ENCODE measurements at regions not wholly inside any gene's neighbourhood (a gene's known extent, or its start where the extent isn't known, plus 50 kb on each side); places are given as distances from the start of the nearest gene placed in this dataset.
"Not testable (repeated sequence)": the region's sequence is repeated elsewhere in the genome, so short reads cannot be mapped to it uniquely, and the experiment has no call there.

DNA sequence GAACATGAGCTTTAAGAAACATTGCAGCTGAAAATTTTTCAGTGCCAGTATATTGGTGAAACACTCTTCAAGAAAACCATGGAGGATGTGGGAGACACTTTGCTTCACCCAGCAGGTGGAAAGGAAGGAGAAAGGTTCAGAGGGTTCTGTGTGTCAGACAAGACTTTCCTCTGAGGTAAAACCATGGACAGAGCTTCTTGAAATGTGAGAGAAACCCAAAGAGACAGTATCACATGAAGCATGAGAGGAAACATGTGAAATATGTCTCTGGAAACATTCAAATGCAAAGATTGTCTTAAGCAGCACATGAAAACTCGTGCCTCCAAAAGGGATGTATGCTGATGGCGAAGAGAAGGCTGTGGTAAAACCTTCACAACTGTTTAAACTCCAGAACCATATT, 368.9 kb upstream of the ST8SIA4 start:
- Histone ChIP-seq H3K4me1 (ENCODE audit: control insufficient read depth in 5 of 5, insufficient read depth in 5 of 5, low read length in 5 of 5) (no peaks in the 10 kb centered on the region), H3K27ac (ENCODE audit: low read depth, low read length) (no peak overlapping the region), H3K36me3 (ENCODE audit: control insufficient read depth in 5 of 5, insufficient read depth in 5 of 5, low read length in 5 of 5) (no peaks in the 10 kb centered on the region), H3K4me3 (ENCODE audit: low read depth in 1 of 5, low read length in 5 of 5) (no peak overlapping the region), H3K9me3 (ENCODE audit: control insufficient read depth in 5 of 5, low read length in 5 of 5) (no peaks in the 10 kb centered on the region), H3K27me3 (ENCODE audit: control insufficient read depth in 5 of 5, insufficient read depth in 4 of 5, low read length in 5 of 5) (no peaks in the 10 kb centered on the region), H3K9ac (ENCODE audit: low read length in 5 of 5) (no peak overlapping the region)

DNA sequence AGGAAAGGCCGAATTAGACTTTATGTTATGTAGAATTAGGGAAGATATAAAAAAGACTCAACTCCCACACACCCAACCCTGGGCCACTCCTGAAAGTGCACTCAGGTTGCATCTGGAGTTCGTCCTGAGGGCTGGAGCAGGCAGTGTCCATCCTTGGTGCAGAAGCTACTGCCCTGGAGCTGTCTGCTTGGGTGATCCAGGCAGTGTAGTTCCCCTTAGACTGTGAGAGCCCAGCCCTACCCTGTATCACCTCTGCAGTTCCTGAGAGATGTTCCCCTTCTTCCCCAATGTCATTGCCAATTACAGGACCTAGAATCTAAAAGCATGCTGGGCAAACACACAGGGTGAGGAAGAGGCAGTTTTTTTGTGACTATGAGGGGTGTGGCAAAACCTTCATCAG, 368.3 kb upstream of the ST8SIA4 start:
- Histone ChIP-seq H3K9me3 (ENCODE audit: control insufficient read depth in 5 of 5, low read length in 5 of 5) (no peaks in the 10 kb centered on the region), H3K4me3 (ENCODE audit: low read depth in 1 of 5, low read length in 5 of 5) (no peak overlapping the region), H3K27me3 (ENCODE audit: control insufficient read depth in 5 of 5, insufficient read depth in 4 of 5, low read length in 5 of 5) (no peaks in the 10 kb centered on the region), H3K4me1 (ENCODE audit: control insufficient read depth in 5 of 5, insufficient read depth in 5 of 5, low read length in 5 of 5) (no peaks in the 10 kb centered on the region), H3K36me3 (ENCODE audit: control insufficient read depth in 5 of 5, insufficient read depth in 5 of 5, low read length in 5 of 5) (no peaks in the 10 kb centered on the region), H3K9ac (ENCODE audit: low read length in 5 of 5) (no peak overlapping the region), H3K27ac (ENCODE audit: low read depth, low read length) (no peak overlapping the region)

DNA sequence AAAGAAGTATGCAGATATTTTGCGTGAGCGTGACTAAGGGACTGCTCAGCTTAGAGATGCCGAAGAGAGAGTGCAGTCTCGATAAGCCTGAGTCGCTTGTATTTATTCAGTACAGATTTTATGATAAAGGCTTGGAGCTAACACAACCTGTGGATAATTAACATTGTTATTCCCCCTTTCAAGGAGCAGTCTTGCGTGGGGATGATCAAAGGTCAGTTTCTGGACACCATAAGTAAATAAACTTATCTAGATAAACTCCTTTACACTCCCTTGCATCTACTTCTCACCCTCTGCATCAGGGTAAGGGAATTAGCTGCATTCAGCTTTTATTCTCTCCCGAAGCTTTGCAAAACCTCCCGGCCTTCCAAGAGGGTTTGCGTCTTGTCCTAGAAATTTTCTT, 357.8 kb upstream of the ST8SIA4 start:
- no peak overlapping the region for H3K9ac ChIP-seq (ENCODE audit: low read length in 5 of 5)
- H3K36me3 ChIP-seq (ENCODE audit: control insufficient read depth in 5 of 5, insufficient read depth in 5 of 5, low read length in 5 of 5) = no peaks in the 10 kb centered on the region
- H3K4me1 ChIP-seq (ENCODE audit: control insufficient read depth in 5 of 5, insufficient read depth in 5 of 5, low read length in 5 of 5) = no peaks in the 10 kb centered on the region
- peaks cover 0 to 4% (median 0%) of the 10 kb centered on the region in 5 donors for H3K9me3 ChIP-seq (ENCODE audit: control insufficient read depth in 5 of 5, low read length in 5 of 5)
- no peak overlapping the region for H3K4me3 ChIP-seq (ENCODE audit: low read depth in 1 of 5, low read length in 5 of 5)
- no peak overlapping the region for H3K27ac ChIP-seq (ENCODE audit: low read depth, low read length)
- no peaks in the 10 kb centered on the region for H3K27me3 ChIP-seq (ENCODE audit: control insufficient read depth in 5 of 5, insufficient read depth in 4 of 5, low read length in 5 of 5)

DNA sequence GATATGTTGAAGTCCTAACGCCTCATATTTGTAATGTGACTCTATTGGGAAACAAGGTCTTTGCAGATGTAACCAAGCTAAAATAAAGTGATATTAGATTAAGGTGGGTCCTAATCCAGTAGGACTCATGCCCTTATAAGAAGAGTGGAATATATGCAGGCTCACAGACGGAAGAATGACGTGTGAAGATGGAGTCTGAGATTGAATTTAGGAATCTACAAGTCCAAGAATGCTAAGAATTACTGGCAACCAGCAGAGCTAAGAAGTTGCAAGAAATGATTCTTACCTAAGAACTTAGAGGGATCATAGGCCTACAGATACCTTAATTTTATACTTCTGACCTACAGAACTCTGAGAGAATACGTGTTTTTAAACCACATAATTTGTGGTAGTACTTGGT, 350.0 kb upstream of the ST8SIA4 start:
- Histone ChIP-seq H3K9me3 (ENCODE audit: control insufficient read depth in 5 of 5, low read length in 5 of 5) (no peaks in the 10 kb centered on the region), H3K4me3 (ENCODE audit: low read depth in 1 of 5, low read length in 5 of 5) (no peak overlapping the region), H3K9ac (ENCODE audit: low read length in 5 of 5) (no peak overlapping the region), H3K27me3 (ENCODE audit: control insufficient read depth in 5 of 5, insufficient read depth in 4 of 5, low read length in 5 of 5) (no peaks in the 10 kb centered on the region), H3K27ac (ENCODE audit: low read depth, low read length) (no peak overlapping the region), H3K36me3 (ENCODE audit: control insufficient read depth in 5 of 5, insufficient read depth in 5 of 5, low read length in 5 of 5) (no peaks in the 10 kb centered on the region), H3K4me1 (ENCODE audit: control insufficient read depth in 5 of 5, insufficient read depth in 5 of 5, low read length in 5 of 5) (no peaks in the 10 kb centered on the region)

DNA sequence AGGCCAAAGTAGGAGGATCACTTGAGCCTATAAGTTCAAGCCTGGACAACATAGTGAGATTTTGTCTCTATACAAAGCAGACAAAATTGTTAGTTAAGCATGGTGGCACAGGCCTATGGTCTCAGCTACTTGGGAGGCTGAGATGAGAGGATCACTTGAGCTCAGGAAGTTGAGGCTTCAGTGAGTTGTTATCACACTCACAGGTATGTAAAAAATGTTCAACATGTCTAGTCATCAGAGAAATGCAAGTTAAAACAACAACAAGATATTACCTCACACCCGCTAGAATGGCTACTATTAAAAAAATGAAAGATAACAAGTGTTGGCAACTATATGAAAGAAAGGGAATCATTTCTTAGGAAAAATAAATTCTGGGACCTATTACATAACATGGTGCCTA, 341.5 kb upstream of the ST8SIA4 start:
- H3K9ac ChIP-seq (ENCODE audit: low read length in 5 of 5) = no peak overlapping the region
- H3K27me3 ChIP-seq (ENCODE audit: control insufficient read depth in 5 of 5, insufficient read depth in 4 of 5, low read length in 5 of 5) = no peaks in the 10 kb centered on the region
- H3K4me1 ChIP-seq (ENCODE audit: control insufficient read depth in 5 of 5, insufficient read depth in 5 of 5, low read length in 5 of 5) = no peaks in the 10 kb centered on the region
- H3K27ac ChIP-seq (ENCODE audit: low read depth, low read length) = no peak overlapping the region
- H3K4me3 ChIP-seq (ENCODE audit: low read depth in 1 of 5, low read length in 5 of 5) = no peak overlapping the region
- peaks cover 0 to 3% (median 0%) of the 10 kb centered on the region in 5 donors for H3K9me3 ChIP-seq (ENCODE audit: control insufficient read depth in 5 of 5, low read length in 5 of 5)
- H3K36me3 ChIP-seq (ENCODE audit: control insufficient read depth in 5 of 5, insufficient read depth in 5 of 5, low read length in 5 of 5) = no peaks in the 10 kb centered on the region

DNA sequence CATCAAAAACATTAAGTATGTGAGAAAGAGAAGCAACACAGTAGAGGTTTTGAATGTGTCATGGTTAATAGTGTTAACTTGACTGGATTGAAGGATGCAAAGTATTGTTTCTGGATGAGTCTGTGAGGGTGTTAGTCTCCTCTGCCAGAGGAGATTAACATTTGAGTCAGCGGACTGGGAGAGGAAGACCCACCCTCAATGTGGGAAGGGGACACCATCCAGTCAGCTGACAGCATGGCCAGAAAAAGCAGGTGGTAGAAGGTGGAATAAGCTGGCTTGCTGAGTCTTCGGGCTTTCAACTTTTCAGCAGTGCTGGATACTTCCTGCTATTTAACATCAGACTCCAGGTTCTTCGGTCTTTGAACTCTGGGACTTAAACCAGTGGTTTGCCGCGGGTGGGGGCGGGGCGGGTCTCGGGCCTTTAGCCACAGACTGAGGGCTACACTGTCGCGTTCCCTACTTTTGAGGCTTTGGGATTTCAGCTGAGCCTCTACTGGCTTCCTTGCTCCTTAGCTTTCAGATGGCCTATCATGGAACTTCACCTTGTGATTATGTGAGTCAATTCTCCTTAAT, 309.9 kb upstream of the ST8SIA4 start:
- Histone ChIP-seq H3K9ac (ENCODE audit: low read length in 5 of 5) (no peak overlapping the region), H3K4me3 (ENCODE audit: low read depth in 1 of 5, low read length in 5 of 5) (no peak overlapping the region), H3K9me3 (ENCODE audit: control insufficient read depth in 5 of 5, low read length in 5 of 5) (no peaks in the 10 kb centered on the region), H3K4me1 (ENCODE audit: control insufficient read depth in 5 of 5, insufficient read depth in 5 of 5, low read length in 5 of 5) (no peaks in the 10 kb centered on the region), H3K36me3 (ENCODE audit: control insufficient read depth in 5 of 5, insufficient read depth in 5 of 5, low read length in 5 of 5) (no peaks in the 10 kb centered on the region), H3K27me3 (ENCODE audit: control insufficient read depth in 5 of 5, insufficient read depth in 4 of 5, low read length in 5 of 5) (no peaks in the 10 kb centered on the region), H3K27ac (ENCODE audit: low read depth, low read length) (no peak overlapping the region)

DNA sequence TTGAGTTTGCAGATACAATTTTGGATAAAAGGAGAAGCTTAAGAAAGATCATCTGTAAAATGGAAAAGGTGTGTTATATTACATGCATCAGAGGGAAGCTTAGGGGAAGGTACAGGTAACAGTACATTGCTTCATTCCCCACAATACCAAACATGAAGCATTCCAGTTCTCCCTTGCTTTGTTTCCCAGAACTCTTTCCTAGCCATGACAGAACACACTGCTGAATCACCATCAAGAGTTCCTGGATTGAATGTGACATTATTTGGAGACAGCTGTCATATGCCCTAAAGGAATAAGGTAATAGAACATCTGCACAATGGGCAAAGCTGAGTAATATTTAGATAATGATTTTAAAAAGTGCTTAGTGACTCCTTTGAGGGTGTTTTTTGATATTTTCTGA, 303.5 kb upstream of the ST8SIA4 start:
- H3K27ac ChIP-seq (ENCODE audit: low read depth, low read length) = no peak overlapping the region
- no peak overlapping the region for H3K4me3 ChIP-seq (ENCODE audit: low read depth in 1 of 5, low read length in 5 of 5)
- no peak overlapping the region for H3K9ac ChIP-seq (ENCODE audit: low read length in 5 of 5)
- H3K36me3 ChIP-seq (ENCODE audit: control insufficient read depth in 5 of 5, insufficient read depth in 5 of 5, low read length in 5 of 5) = no peaks in the 10 kb centered on the region
- H3K27me3 ChIP-seq (ENCODE audit: control insufficient read depth in 5 of 5, insufficient read depth in 4 of 5, low read length in 5 of 5) = no peaks in the 10 kb centered on the region
- H3K9me3 ChIP-seq (ENCODE audit: control insufficient read depth in 5 of 5, low read length in 5 of 5) = no peaks in the 10 kb centered on the region
- H3K4me1 ChIP-seq (ENCODE audit: control insufficient read depth in 5 of 5, insufficient read depth in 5 of 5, low read length in 5 of 5) = no peaks in the 10 kb centered on the region

DNA sequence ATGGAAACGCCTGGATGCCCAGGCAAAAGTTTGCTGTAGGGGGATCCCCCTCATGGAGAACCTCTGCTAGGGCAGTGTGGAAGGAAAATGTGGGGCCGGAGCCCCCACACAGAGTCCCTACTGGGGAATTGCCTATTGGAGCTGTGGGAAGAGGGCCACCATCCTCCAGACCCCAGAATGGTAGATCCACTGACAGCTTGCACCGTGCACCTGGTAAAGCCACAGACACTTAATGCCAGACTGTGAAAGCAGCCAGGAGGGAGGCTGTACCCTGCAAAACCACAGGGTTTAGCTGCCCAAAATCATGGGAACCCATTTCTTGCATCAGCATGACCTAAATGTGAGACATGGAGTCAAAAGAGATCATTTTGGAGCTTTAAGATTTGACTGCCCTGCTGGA, 302.0 kb upstream of the ST8SIA4 start:
- H3K9me3 ChIP-seq (ENCODE audit: control insufficient read depth in 5 of 5, low read length in 5 of 5); H3K4me1 ChIP-seq (ENCODE audit: control insufficient read depth in 5 of 5, insufficient read depth in 5 of 5, low read length in 5 of 5); H3K27ac ChIP-seq (ENCODE audit: low read depth, low read length); H3K36me3 ChIP-seq (ENCODE audit: control insufficient read depth in 5 of 5, insufficient read depth in 5 of 5, low read length in 5 of 5); H3K27me3 ChIP-seq (ENCODE audit: control insufficient read depth in 5 of 5, insufficient read depth in 4 of 5, low read length in 5 of 5); H3K4me3 ChIP-seq (ENCODE audit: low read depth in 1 of 5, low read length in 5 of 5); H3K9ac ChIP-seq (ENCODE audit: low read length in 5 of 5): not testable (repeated sequence)

DNA sequence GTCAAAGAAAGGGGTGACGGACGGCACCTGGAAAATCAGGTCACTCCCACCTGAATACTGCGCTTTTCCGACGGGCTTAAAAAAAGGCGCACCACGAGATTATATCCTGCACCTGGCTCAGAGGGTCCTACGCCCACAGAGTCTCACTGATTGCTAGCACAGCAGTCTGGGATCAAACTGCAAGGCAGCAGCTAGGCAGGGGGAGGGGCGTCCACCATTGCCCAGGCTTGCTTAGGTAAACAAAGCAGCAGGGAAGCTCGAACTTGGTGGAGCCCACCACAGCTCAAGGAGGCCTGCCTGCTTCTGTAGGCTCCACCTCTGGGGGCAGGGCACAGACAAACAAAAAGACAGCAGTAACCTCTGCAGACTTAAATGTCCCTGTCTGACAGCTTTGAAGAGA, 277.3 kb upstream of the ST8SIA4 start:
- not testable (repeated sequence) for H3K9ac ChIP-seq (ENCODE audit: low read length in 5 of 5); H3K36me3 ChIP-seq (ENCODE audit: control insufficient read depth in 5 of 5, insufficient read depth in 5 of 5, low read length in 5 of 5); H3K27ac ChIP-seq (ENCODE audit: low read depth, low read length); H3K9me3 ChIP-seq (ENCODE audit: control insufficient read depth in 5 of 5, low read length in 5 of 5); H3K27me3 ChIP-seq (ENCODE audit: control insufficient read depth in 5 of 5, insufficient read depth in 4 of 5, low read length in 5 of 5); H3K4me3 ChIP-seq (ENCODE audit: low read depth in 1 of 5, low read length in 5 of 5); H3K4me1 ChIP-seq (ENCODE audit: control insufficient read depth in 5 of 5, insufficient read depth in 5 of 5, low read length in 5 of 5)

DNA sequence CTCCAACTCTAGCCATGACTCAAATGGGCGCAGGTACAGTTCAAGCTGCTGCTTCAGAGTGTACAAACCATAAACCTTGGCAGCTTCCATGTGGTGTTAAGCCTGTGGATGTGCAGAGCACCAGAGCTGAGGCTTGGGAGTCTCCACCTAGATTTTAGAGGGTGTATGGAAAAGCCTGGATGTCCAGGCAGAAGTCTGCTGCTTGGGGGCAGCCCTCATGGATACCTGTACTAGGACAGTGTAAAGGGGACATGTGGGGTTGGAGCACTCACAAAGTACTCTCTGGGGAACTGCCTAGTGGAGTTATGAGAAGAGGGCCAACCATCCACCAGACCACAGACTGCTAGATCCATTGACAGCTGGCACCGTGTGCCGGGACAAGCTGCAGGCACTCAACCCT, 273.5 kb upstream of the ST8SIA4 start:
- Histone ChIP-seq H3K9ac (ENCODE audit: low read length in 5 of 5) (no peak overlapping the region), H3K4me1 (ENCODE audit: control insufficient read depth in 5 of 5, insufficient read depth in 5 of 5, low read length in 5 of 5) (no peaks in the 10 kb centered on the region), H3K27me3 (ENCODE audit: control insufficient read depth in 5 of 5, insufficient read depth in 4 of 5, low read length in 5 of 5) (no peaks in the 10 kb centered on the region), H3K36me3 (ENCODE audit: control insufficient read depth in 5 of 5, insufficient read depth in 5 of 5, low read length in 5 of 5) (no peaks in the 10 kb centered on the region), H3K4me3 (ENCODE audit: low read depth in 1 of 5, low read length in 5 of 5) (peak overlapping the region in 1 of 5 donors; percentile 4), H3K9me3 (ENCODE audit: control insufficient read depth in 5 of 5, low read length in 5 of 5) (peaks cover 0 to 8% (median 8%) of the 10 kb centered on the region in 5 donors), H3K27ac (ENCODE audit: low read depth, low read length) (no peak overlapping the region)

DNA sequence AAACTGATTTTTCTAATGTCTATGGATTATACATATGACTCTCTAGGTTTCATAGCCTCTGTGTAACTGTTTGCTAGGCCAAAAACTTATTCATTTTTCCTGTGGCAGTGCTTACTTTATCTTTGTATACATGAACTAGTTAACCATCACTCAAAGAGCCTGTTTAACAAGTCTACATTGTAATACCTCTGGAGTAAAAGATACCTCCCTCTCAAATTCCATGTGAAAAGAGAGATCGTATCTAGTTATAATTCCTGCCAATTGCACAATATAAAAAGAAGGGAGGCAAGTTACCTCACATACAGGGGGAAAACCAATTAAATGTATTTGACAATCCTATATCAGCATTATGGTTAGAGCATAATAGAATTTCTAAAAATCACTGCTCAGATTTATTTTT, 271.9 kb upstream of the ST8SIA4 start:
- Histone ChIP-seq H3K27ac (ENCODE audit: low read depth, low read length) (no peak overlapping the region), H3K4me1 (ENCODE audit: control insufficient read depth in 5 of 5, insufficient read depth in 5 of 5, low read length in 5 of 5) (no peaks in the 10 kb centered on the region), H3K9ac (ENCODE audit: low read length in 5 of 5) (no peak overlapping the region), H3K9me3 (ENCODE audit: control insufficient read depth in 5 of 5, low read length in 5 of 5) (peaks cover 0 to 8% (median 8%) of the 10 kb centered on the region in 5 donors), H3K4me3 (ENCODE audit: low read depth in 1 of 5, low read length in 5 of 5) (no peak overlapping the region), H3K27me3 (ENCODE audit: control insufficient read depth in 5 of 5, insufficient read depth in 4 of 5, low read length in 5 of 5) (no peaks in the 10 kb centered on the region), H3K36me3 (ENCODE audit: control insufficient read depth in 5 of 5, insufficient read depth in 5 of 5, low read length in 5 of 5) (no peaks in the 10 kb centered on the region)
